Right lobe of liver (tissue), 6 donors: ENCODE measurements at regions not wholly inside any gene's neighbourhood (a gene's known extent, or its start where the extent isn't known, plus 50 kb on each side); places are given as distances from the start of the nearest gene placed in this dataset.

ENCODE experiments used
- ATAC-seq, 4 donors: fragments of 200-7000 bp; cut with Tn5 transposase; one replicate each; pipeline ENCODE4 v1.9.1; 2020; ENCODE audit warnings: mild to moderate bottlenecking in 4 of 4, moderate library complexity in 4 of 4
- DNase-seq, 3 donors: peaks; one replicate each; pipeline ENCODE4 v3.0.0-alpha.2; 2020
- H3K27ac ChIP-seq, 3 donors: fragments of 200-600 bp; one replicate each; pipeline ENCODE4 v1.8.0; 2022
- H3K27me3 ChIP-seq, 2 donors: fragments of 200-600 bp; one replicate each; pipeline ENCODE4 v1.8.0; 2022
- H3K36me3 ChIP-seq, 4 donors: fragments of 200-600 bp; sonication (generic) in 1 of 4; one replicate each; pipeline versions ENCODE4 v1.5.1 to v1.8.0; 2017 to 2022; ENCODE audit warnings: control low read depth in 1 of 4
- H3K4me1 ChIP-seq, 4 donors: fragments of 200-600 bp; sonication (generic) in 1 of 4; one replicate each; pipeline versions ENCODE4 v1.5.1 to v1.8.0; 2017 to 2022; ENCODE audit warnings: control low read depth in 1 of 4
- H3K4me3 ChIP-seq, 3 donors: fragments of 200-600 bp; one replicate each; pipeline ENCODE4 v1.8.0; 2022
- H3K9me3 ChIP-seq, 4 donors: fragments of 200-600 bp; sonication (generic) in 1 of 4; one replicate each; pipeline versions ENCODE4 v1.5.1 to v1.8.0; 2017 to 2022; ENCODE audit warnings: control low read depth in 1 of 4
- CTCF ChIP-seq, 4 donors: fragments of 200-600 bp in 3 of 4; fragments of 450-650 bp in 1 of 4; IDR thresholded peaks; one replicate each; pipeline versions ENCODE4 v1.5.1 to v1.8.0; 2016 to 2022; ENCODE audit warnings: antibody characterized with exemption in 4 of 4, mild to moderate bottlenecking in 2 of 4
- POLR2A ChIP-seq: fragments of 450-650 bp; IDR thresholded peaks from one replicate; pipeline ENCODE4 v1.6.1; 2017; ENCODE audit warnings: antibody characterized with exemption, mild to moderate bottlenecking
- WGBS: methylation state at CpG from one replicate; pipeline ENCODE4 v1.1.6; 2018; ENCODE audit warnings: low coverage, low lambda C conversion rate; ENCODE audit not compliant: insufficient coverage; ENCODE audit errors: missing lambda C conversion rate; 5-methylcytosine and 5-hydroxymethylcytosine counted together
- intact Hi-C, 2 donors: fragments of 100-400 bp; cut with DNase I; formaldehyde crosslinking; loops; one replicate each; pipeline versions ENCODE4 v1.11.2 to v1.14.1; 2022
- donor health status: DM: no; HTN: yes; CAD: no.
- donor health status: DM: no; HTN: no; CAD: no.
- donor health status: DM: no; HTN: no; CAD: no.
- donor health status: DM: no; HTN: yes; CAD: no.
- donor health status: DM: no; HTN: yes; CAD: no.

DNA sequence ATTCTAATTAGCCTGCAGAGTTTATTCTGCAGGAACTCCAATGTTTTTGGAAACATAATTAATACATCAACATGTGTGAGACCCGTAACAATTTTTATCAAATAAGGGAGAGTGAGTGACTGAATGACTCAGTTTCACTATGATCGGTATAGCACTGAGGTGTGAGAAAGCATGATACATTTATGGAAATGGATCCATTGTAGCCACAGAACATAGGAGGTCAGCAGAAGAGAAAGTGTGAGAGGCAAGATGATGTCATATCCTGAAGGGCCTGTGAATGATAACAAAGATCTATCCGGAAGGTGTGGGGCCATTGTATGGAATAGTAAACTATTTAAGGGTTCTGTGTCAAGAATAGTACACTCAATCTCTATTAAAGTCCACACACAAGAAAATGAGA, 1406.1 kb upstream of the TENM4 start:
- DNase-seq, result no peak
- TF ChIP-seq CTCF (IDR thresholded peaks at IDR 0.05) (no peak), POLR2A (no peak)
- no peaks in the 10 kb centered on the region for H3K4me1 ChIP-seq
- no peak overlapping the region for H3K4me3 ChIP-seq
- H3K36me3 ChIP-seq, result no peaks in the 10 kb centered on the region
- no peak overlapping the region for H3K27ac ChIP-seq
- no peaks in the 10 kb centered on the region for H3K9me3 ChIP-seq
- ATAC-seq, result no peak
- WGBS, result 74% methylated on average over 3 of the region's 3 CpGs
- intact Hi-C loops, result no loop called here
- no peaks in the 10 kb centered on the region for H3K27me3 ChIP-seq

DNA sequence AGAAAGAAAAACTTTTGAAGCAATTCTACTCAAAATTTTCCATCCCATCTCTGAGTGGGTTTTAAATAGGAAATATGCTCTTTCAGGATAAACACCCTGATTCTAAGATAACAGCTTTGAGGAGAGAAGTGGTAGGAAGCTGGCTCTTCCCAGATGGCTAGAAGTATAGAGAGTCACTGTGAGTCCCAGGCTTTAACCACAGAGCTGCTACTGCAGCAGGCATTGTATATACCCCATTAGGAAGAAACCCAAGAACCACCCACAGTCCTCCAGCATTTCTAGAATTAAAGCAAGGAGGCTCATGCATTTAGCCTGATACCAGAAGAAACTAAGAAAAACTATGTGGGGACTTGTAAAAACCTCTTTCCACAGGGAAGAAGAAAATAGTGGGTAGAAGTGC, 1405.6 kb upstream of the TENM4 start:
- H3K9me3 ChIP-seq, result no peaks in the 10 kb centered on the region
- DNase-seq, result no peak
- ATAC-seq, result no peak
- no peak overlapping the region for H3K27ac ChIP-seq
- H3K4me1 ChIP-seq, result no peaks in the 10 kb centered on the region
- no peaks in the 10 kb centered on the region for H3K36me3 ChIP-seq
- TF ChIP-seq POLR2A (no peak), CTCF (IDR thresholded peaks at IDR 0.05) (no peak)
- no peaks in the 10 kb centered on the region for H3K27me3 ChIP-seq
- intact Hi-C loops, result no loop called here
- no peak overlapping the region for H3K4me3 ChIP-seq

- H3K4me1 ChIP-seq, result no peaks in the 10 kb centered on the region
- no peaks in the 10 kb centered on the region for H3K9me3 ChIP-seq
- H3K27ac ChIP-seq, result no peak overlapping the region
- 54% methylated on average over 8 of the region's 8 CpGs for WGBS
- TF ChIP-seq CTCF (IDR thresholded peaks at IDR 0.05) (no peak), POLR2A (no peak)
- H3K36me3 ChIP-seq, result no peaks in the 10 kb centered on the region
- H3K4me3 ChIP-seq, result no peak overlapping the region
- DNase-seq (no peak), ATAC-seq (no peak)
- no peaks in the 10 kb centered on the region for H3K27me3 ChIP-seq
- intact Hi-C loops, result no loop called here
Observed at GRCh38 chr11:80844110-80844819, 1403.4 kb upstream of the TENM4 start.

DNA sequence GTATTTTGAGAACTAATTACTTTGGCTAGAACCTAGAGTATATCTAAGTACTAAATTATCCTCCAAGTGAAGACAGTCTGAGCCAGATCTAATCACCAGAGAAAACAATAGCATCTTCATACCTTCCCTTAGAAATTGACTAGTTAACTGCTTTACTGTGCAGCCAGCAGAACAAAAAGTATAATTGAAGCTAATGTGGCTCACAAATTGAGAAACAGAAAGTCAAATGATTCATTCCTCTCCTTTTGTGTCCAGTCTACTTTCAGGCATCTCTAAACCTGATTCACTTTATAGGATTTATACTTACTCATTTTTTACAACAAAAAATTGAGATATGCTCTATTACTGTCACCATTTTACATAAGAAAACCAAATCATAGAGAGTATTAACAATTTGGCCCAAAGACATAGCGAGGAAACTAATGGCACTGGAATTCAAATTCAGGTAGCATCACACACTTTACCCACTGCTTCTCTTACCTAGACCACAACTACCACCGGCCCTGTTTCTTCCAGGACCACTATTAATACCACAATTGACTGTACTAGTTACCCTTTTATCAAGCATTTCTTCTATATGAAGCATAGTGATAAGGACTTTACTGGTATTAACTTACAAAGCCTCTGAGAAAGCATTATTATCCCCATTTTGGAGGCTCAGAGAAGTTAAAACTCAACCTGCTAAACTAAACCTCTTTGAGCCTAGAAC, 1402.6 kb upstream of the TENM4 start:
- no peak for DNase-seq
- no peak overlapping the region for H3K4me3 ChIP-seq
- no peak for ATAC-seq
- no peak overlapping the region for H3K27ac ChIP-seq
- 73% methylated on average over 2 of the region's 2 CpGs for WGBS
- no peaks in the 10 kb centered on the region for H3K27me3 ChIP-seq
- TF ChIP-seq CTCF (IDR thresholded peaks at IDR 0.05) (no peak), POLR2A (no peak)
- H3K4me1 ChIP-seq, result no peaks in the 10 kb centered on the region
- H3K9me3 ChIP-seq, result no peaks in the 10 kb centered on the region
- H3K36me3 ChIP-seq, result no peaks in the 10 kb centered on the region
- intact Hi-C loops, result no loop called here
